ENCODE measurements at regions not wholly inside any gene's neighbourhood (a gene's known extent, or its start where the extent isn't known, plus 50 kb on each side); places are given as distances from the start of the nearest gene placed in this dataset.
"Not testable (repeated sequence)": the region's sequence is repeated elsewhere in the genome, so short reads cannot be mapped to it uniquely, and the experiment has no call there.

- not testable (repeated sequence) for DNase-seq (ENCODE audit: extremely low read depth, low read depth, low spot score)
Measured at GRCh38 chr2:242089213-242089549, 219.7 kb downstream of the RTP5 start.

- DNase-seq (ENCODE audit: extremely low read depth, low read depth, low spot score): not testable (repeated sequence)
Measured at GRCh38 chr2:242097278-242097677, 227.7 kb downstream of the RTP5 start.

GRCh38 chr2:242098034-242098433 is 228.5 kb downstream of the RTP5 start:
- no peak for DNase-seq (ENCODE audit: extremely low read depth, low read depth, low spot score)

GRCh38 chr2:242098445-242099128 is 229.1 kb downstream of the RTP5 start:
- DNase-seq (ENCODE audit: extremely low read depth, low read depth, low spot score): no peak

- DNase-seq (ENCODE audit: extremely low read depth, low read depth, low spot score): not testable (repeated sequence)
Measured at GRCh38 chr2:242103093-242103492, 233.6 kb downstream of the RTP5 start.

GRCh38 chr2:242104202-242104956 is 234.8 kb downstream of the RTP5 start:
- DNase-seq (ENCODE audit: extremely low read depth, low read depth, low spot score): not testable (repeated sequence)

GRCh38 chr2:242107065-242107464 is 237.5 kb downstream of the RTP5 start:
- DNase-seq (ENCODE audit: extremely low read depth, low read depth, low spot score): not testable (repeated sequence)

- not testable (repeated sequence) for DNase-seq (ENCODE audit: extremely low read depth, low read depth, low spot score)
Measured at GRCh38 chr2:242108797-242109500, 239.4 kb downstream of the RTP5 start.

- not testable (repeated sequence) for DNase-seq (ENCODE audit: extremely low read depth, low read depth, low spot score)
Measured at GRCh38 chr2:242109819-242110218, 240.3 kb downstream of the RTP5 start.

- not testable (repeated sequence) for DNase-seq (ENCODE audit: extremely low read depth, low read depth, low spot score)
Measured at GRCh38 chr2:242111954-242112353, 242.4 kb downstream of the RTP5 start.

GRCh38 chr2:242113492-242113891 is 244.0 kb downstream of the RTP5 start:
- DNase-seq (ENCODE audit: extremely low read depth, low read depth, low spot score): not testable (repeated sequence)

- DNase-seq (ENCODE audit: extremely low read depth, low read depth, low spot score): not testable (repeated sequence)
Measured at GRCh38 chr2:242116676-242117075, 247.1 kb downstream of the RTP5 start.

GRCh38 chr2:242117305-242117704 is 247.8 kb downstream of the RTP5 start:
- DNase-seq (ENCODE audit: extremely low read depth, low read depth, low spot score): not testable (repeated sequence)

GRCh38 chr2:242119682-242120081 is 250.2 kb downstream of the RTP5 start:
- DNase-seq (ENCODE audit: extremely low read depth, low read depth, low spot score): not testable (repeated sequence)

GRCh38 chr2:242130682-242131081 is 261.2 kb downstream of the RTP5 start:
- not testable (repeated sequence) for DNase-seq (ENCODE audit: extremely low read depth, low read depth, low spot score)

- not testable (repeated sequence) for DNase-seq (ENCODE audit: extremely low read depth, low read depth, low spot score)
Measured at GRCh38 chr2:242159921-242160320, 290.4 kb downstream of the RTP5 start.

GRCh38 chr2:242165115-242165514 is 295.6 kb downstream of the RTP5 start:
- not testable (repeated sequence) for DNase-seq (ENCODE audit: extremely low read depth, low read depth, low spot score)

- DNase-seq (ENCODE audit: extremely low read depth, low read depth, low spot score): not testable (repeated sequence)
Measured at GRCh38 chr2:242171290-242171689, 301.8 kb downstream of the RTP5 start.

Data from glomerular endothelial cell (primary cell).